ENCODE measurements at regions not wholly inside any gene's neighbourhood (a gene's known extent, or its start where the extent isn't known, plus 50 kb on each side); places are given as distances from the start of the nearest gene placed in this dataset.
"Not testable (repeated sequence)": the region's sequence is repeated elsewhere in the genome, so short reads cannot be mapped to it uniquely, and the experiment has no call there.

- no peak for DNase-seq
Measured at GRCh38 chr9:95729669-95730368, 145.7 kb upstream of the ERCC6L2 start.

- no peak for DNase-seq
Measured at GRCh38 chr9:95729046-95729445, 146.4 kb upstream of the ERCC6L2 start.

GRCh38 chr9:95727947-95728520, 147.5 kb upstream of the ERCC6L2 start:
- DNase-seq = no peak

DNA sequence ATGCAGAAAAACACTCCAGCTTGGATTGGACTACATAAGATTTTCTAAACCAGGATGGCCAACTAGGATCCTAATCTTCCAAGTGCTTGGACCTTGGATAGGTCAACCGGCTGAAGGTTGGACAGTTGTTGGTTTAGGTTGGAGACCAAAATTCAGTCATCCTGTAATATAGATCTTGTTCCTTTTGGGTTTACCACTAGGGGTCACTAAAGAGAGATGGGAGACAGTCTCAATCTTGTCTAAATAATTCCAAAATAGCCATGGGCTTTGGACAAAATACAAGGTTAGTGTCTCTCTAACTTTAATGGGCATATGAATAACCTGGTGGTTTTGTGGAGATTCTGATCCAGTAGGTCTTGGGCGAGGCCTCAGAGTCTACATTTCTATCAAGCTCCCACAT, 148.7 kb upstream of the ERCC6L2 start:
- peak; percentile 5 to 76 (median 44) for DNase-seq

DNA sequence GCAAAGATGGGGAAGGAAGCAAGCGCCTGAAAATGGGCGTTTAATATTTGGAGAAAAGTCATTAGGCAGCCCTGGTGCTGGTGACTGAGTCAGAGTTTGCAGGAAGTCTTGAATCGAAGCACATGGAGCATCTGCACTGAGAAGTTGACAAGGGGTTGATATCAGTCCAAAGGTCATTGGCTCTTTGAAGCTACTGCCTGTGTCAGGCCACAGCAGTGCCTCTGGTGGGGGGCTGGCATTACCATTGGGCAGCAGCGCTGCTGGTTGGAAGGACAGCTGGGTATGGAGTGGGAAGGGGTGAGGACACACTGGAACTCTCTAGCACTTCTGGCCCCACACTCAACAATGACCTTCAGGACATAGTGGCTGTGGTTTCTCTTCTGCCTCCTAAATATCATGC, 150.4 kb upstream of the ERCC6L2 start:
- no peak for DNase-seq

GRCh38 chr9:95724253-95724991, 151.1 kb upstream of the ERCC6L2 start:
- no peak for DNase-seq

- no peak for DNase-seq
Measured at GRCh38 chr9:95722141-95722540, 153.3 kb upstream of the ERCC6L2 start.

DNA sequence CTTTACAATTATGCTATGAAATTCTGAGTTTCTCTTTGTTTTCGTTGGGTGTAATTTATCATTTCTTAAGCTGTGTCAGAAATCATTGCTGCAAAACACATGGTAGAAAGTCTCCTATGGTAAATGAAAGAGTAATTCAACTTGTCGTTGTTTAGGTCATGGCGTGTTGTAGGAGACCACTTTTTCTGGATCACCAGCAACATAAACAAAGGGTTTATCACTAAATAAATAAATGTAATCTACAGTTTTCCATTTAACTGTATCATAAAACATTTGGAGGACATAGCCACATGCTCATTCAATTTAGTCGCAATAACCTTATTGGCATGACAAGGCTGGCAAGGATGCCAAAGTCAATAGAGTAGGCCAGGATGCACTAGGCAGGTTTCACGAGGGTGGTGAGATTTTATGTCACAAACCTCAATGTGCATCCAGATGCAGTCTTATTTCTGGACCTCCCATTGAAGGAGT, 154.4 kb upstream of the ERCC6L2 start:
- DNase-seq = no peak

GRCh38 chr9:95720496-95720895, 155.0 kb upstream of the ERCC6L2 start:
- DNase-seq = no peak

DNA sequence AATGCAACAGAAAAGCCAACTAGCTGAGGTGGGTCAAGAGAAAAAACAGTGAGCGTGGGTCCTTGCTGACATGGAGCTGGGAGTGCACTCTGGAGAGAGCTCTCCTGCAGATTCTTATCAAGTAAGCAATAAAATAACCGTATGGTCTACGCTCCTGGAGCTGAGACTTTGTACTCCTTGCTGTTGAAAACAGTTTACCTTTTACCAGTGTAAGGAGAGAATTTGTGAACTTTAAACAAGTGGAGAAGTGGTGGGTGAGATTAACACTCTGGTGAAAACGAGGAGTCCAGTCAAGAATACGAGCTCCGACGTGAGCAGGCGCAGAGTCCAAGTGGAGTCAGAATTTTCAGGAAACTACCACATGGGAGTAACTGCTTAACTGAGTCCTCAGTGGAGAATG, 156.1 kb upstream of the ERCC6L2 start:
- DNase-seq = no peak

DNA sequence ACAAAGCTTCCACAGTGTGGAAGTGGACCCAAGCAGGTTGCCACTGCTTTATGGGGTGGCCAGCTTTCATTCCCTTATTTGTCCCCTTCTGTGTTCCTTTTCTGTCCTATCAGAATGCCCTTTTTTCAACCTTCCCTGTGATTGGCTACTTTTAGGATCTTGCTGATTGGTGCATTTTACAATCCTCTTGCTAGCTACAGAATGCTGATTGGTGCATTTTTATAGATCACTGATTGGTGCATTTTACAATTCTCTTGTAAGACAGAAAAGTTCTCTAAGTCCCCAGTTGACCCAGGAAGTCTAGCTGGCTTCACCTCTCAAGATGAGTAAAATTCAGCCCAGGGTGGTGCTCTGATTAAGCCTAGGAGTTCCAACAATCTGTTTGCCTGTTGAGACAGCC, 157.2 kb upstream of the ERCC6L2 start:
- DNase-seq = no peak

GRCh38 chr9:95715868-95716435, 159.5 kb upstream of the ERCC6L2 start:
- no peak for DNase-seq

DNA sequence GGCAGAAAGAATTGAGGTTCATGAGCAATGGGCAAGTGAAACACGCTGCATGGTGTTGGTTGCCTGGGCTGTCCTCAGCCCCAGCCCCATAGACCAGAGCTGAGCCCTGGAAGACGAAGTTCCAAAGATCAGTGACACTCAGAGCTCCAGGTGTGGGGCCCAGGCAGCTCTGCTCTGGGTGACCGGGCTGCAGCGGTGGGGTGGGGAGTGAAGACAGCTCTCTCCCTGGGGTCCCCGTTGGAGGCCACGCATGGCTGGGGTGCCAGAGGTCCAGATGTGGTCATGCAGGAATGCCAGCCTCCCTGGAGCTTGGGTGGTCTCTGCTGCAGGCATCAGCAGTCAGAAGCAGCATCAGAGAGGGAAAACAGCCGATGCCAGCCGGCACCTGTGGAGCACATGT, 165.0 kb upstream of the ERCC6L2 start:
- no peak for DNase-seq

GRCh38 chr9:95696701-95697100, 178.8 kb upstream of the ERCC6L2 start:
- no peak for DNase-seq

DNA sequence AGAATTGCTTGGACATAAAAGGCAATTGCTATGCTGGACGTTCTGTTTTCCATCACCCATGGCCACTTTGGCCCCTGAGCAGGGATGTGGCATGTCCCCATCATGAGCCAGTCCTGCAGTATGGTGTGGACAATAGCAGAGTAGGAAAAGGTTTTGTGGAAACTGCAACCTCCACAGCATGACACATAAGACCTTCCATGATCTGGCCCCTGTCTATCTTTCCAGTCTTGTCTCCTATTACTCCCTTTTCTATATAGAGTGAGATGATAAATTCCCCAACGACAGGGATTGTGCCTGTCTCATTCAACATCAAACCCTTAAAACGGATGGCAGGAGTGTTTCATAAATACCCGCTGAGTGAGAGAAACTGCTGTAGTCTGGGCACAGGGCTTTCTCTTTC, 174.7 kb upstream of the PTCH1 start:
- DNase-seq = no peak

GRCh38 chr9:95689669-95690068, 172.9 kb upstream of the PTCH1 start:
- DNase-seq = no peak

- DNase-seq = no peak
Measured at GRCh38 chr9:95684516-95684915, 167.7 kb upstream of the PTCH1 start.

- DNase-seq = not testable (repeated sequence)
Measured at GRCh38 chr9:95680306-95680705, 163.5 kb upstream of the PTCH1 start.

- DNase-seq = no peak
Measured at GRCh38 chr9:95679874-95680273, 163.1 kb upstream of the PTCH1 start.

DNA sequence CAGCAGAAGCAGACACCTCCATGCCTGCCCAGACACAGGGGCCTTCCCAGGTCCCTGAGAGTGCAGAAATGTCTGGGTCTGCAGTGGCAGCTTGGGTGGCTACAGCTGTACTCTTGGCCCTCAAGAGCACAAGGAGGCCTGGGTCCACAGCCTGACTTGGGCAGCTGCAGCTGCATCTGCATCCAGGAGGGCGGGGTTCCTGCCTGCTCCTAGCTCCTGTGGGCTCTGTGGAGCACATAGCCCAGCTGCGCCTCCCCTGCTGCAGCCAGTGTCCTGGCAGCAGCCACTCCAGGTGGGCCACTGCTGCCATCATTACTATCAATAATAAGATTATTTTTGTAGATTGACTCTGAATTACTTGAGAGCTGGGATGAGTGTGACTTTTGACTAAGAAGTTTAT, 162.0 kb upstream of the PTCH1 start:
- DNase-seq = no peak

GRCh38 chr9:95670122-95670521, 153.4 kb upstream of the PTCH1 start:
- DNase-seq = no peak

- DNase-seq = no peak
Measured at GRCh38 chr9:95669253-95669652, 152.5 kb upstream of the PTCH1 start.

GRCh38 chr9:95667789-95668188, 151.0 kb upstream of the PTCH1 start:
- no peak for DNase-seq

- DNase-seq = no peak
Measured at GRCh38 chr9:95666785-95667155, 150.0 kb upstream of the PTCH1 start.
